Activated B cell treated with CpG ODN at 0.5 μM for 24 hours (primary cell): ENCODE measurements at regions not wholly inside any gene's neighbourhood (a gene's known extent, or its start where the extent isn't known, plus 50 kb on each side); places are given as distances from the start of the nearest gene placed in this dataset.

ENCODE experiments used
- ATAC-seq: fragments of 200-7000 bp; cut with Tn5 transposase; one replicate; pipeline ENCODE4 v1.10.0; 2021; ENCODE audit warnings: low read depth, mild to moderate bottlenecking, moderate library complexity
- CTCF ChIA-PET: fragments of 350-600 bp; sonication (Branson Sonifier 250); formaldehyde crosslinking; loops from one replicate; lab custom pipeline; 2021; ENCODE audit warnings: antibody characterized with exemption; lab: Charles Lee
- POLR2A ChIA-PET: fragments of 350-600 bp; sonication (Branson Sonifier 250); formaldehyde crosslinking; loops from one replicate; lab custom pipeline; 2021; ENCODE audit warnings: antibody characterized with exemption; lab: Charles Lee
- DNase-seq: peaks from one replicate; pipeline ENCODE4 v3.0.0; 2022
- H3K27ac Mint-ChIP-seq: one replicate; pipeline ENCODE4 v1.8.0; 2020; ENCODE audit warnings: mixed read lengths
- H3K27me3 Mint-ChIP-seq: one replicate; pipeline ENCODE4 v1.8.0; 2021; ENCODE audit warnings: mixed read lengths
- H3K36me3 Mint-ChIP-seq: one replicate; pipeline ENCODE4 v1.8.0; 2021; ENCODE audit warnings: low read depth, mixed read lengths
- H3K4me1 Mint-ChIP-seq: one replicate; pipeline ENCODE4 v1.8.0; 2021; ENCODE audit warnings: mixed read lengths
- H3K4me3 Mint-ChIP-seq: one replicate; pipeline ENCODE4 v1.8.0; 2020; ENCODE audit warnings: mild to moderate bottlenecking, mixed read lengths
- H3K9me3 Mint-ChIP-seq: one replicate; pipeline ENCODE4 v1.8.0; 2020; ENCODE audit warnings: mixed read lengths
- CTCF ChIP-seq: fragments of 200-600 bp; IDR thresholded peaks from one replicate; pipeline ENCODE4 v1.8.0; 2022; ENCODE audit warnings: antibody characterized with exemption, mild to moderate bottlenecking
- intact Hi-C: fragments of 100-400 bp; cut with micrococcal nuclease; formaldehyde crosslinking; loops from one replicate; pipeline ENCODE4 v1.15.1; 2024

GRCh38 chr1:112242470-112242869 lies 153.5 kb upstream of the CTTNBP2NL start:
- ChIA-PET POLR2A (no interaction called here), CTCF (no interaction called here)
- Mint-ChIP-seq H3K27ac (no peak overlapping the region), H3K9me3 (no peaks in the 10 kb centered on the region), H3K4me1 (no peaks in the 10 kb centered on the region), H3K27me3 (peaks cover 14% of the 10 kb centered on the region), H3K4me3 (no peak overlapping the region), H3K36me3 (no peaks in the 10 kb centered on the region)
- intact Hi-C loops, result no loop called here
- no peak for ATAC-seq
- DNase-seq, result no peak
- no peak for TF ChIP-seq CTCF

- no peak for DNase-seq
- TF ChIP-seq CTCF, result no peak
- H3K27me3 Mint-ChIP-seq, result peaks cover 9% of the 10 kb centered on the region
- ChIA-PET POLR2A (interaction anchor here (0.6 kb wide), 1 partner anchor 167 kb away, joined by 3 read pairs; no protein-coding TSS in a partner anchor), CTCF (no interaction called here)
- H3K4me3 Mint-ChIP-seq, result no peak overlapping the region
- no peak for ATAC-seq
- H3K36me3 Mint-ChIP-seq, result no peaks in the 10 kb centered on the region
- no peak overlapping the region for H3K27ac Mint-ChIP-seq
- no peaks in the 10 kb centered on the region for H3K4me1 Mint-ChIP-seq
- no peaks in the 10 kb centered on the region for H3K9me3 Mint-ChIP-seq
- intact Hi-C loops, result no loop called here
Measured at GRCh38 chr1:112244131-112244530, 151.9 kb upstream of the CTTNBP2NL start.

DNA sequence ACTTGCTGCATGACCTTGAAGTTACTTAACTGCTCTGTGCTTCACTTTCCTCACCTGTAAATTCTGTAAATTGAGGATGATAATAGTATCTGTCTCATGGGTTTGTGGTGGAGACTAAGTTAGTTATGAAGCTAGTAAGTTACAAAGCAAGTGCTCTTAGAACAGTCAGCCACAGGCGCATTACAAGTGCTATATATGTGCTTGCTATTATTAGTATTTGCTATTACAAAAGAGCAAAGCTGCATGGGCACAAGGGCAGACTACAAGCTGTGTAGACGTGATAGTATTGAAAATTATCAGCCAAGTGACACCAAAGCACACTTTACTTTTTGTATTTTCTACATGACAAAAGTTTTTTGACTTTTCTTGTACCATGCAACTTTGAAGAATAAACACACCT lies 150.9 kb upstream of the CTTNBP2NL start:
- ChIA-PET POLR2A (no interaction called here), CTCF (no interaction called here)
- no peak for TF ChIP-seq CTCF
- no peaks in the 10 kb centered on the region for H3K9me3 Mint-ChIP-seq
- H3K27ac Mint-ChIP-seq, result no peak overlapping the region
- intact Hi-C loops, result no loop called here
- no peak for ATAC-seq
- no peaks in the 10 kb centered on the region for H3K36me3 Mint-ChIP-seq
- H3K27me3 Mint-ChIP-seq, result peaks cover 7% of the 10 kb centered on the region
- H3K4me1 Mint-ChIP-seq, result no peaks in the 10 kb centered on the region
- DNase-seq, result no peak
- no peak overlapping the region for H3K4me3 Mint-ChIP-seq

DNA sequence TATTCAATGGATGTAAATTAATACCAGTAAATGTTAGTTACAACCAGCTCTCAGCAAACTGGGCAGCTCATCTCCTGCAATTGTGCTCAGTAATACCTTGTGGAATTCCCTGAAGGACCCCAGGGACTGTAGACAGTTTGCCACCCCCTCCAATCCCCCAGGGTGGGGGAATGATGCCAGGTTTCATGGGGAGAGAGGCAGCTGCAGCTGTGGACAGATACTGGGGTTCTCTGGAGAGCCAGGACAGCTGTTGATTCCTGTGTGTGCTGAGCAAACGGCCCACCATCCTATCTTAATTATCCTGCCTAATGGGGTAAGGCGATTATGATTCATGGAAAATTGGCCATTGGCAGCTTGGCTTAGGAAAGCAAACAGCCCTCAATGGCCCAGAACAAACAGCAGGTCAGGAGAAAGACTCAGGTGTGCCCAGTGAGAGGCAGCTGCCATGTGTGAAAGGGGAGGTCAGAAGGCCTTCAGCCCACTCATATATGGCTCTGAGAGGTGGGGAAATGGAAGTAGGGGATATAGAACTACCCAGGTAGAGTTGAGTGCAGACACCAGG lies 148.9 kb upstream of the CTTNBP2NL start:
- H3K9me3 Mint-ChIP-seq, result no peaks in the 10 kb centered on the region
- H3K4me3 Mint-ChIP-seq, result no peak overlapping the region
- ChIA-PET CTCF (no interaction called here), POLR2A (no interaction called here)
- intact Hi-C loops, result no loop called here
- peaks cover 7% of the 10 kb centered on the region for H3K27me3 Mint-ChIP-seq
- no peak for DNase-seq
- no peak for TF ChIP-seq CTCF
- ATAC-seq, result no peak
- no peak overlapping the region for H3K27ac Mint-ChIP-seq
- H3K4me1 Mint-ChIP-seq, result no peaks in the 10 kb centered on the region
- H3K36me3 Mint-ChIP-seq, result no peaks in the 10 kb centered on the region

DNA sequence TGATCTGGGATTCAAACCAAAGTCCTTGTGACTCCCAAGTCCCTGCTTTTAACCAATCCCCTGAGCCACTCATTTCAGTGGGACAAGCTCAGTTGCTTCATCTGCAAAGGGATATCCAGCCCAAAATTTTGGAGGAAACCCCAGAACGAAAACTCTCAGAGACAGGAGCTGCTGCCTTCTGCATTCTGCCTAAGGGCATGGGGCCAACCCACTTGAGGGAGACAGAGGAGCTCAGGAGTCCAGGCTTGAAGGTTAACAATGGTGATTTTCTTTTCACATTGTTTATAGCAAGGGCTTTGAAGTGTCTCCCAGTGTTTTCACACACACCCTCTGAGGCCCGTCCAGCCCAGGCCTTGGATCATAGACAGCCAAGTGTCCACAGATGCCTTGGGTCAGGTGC lies 148.1 kb upstream of the CTTNBP2NL start:
- DNase-seq (no peak), ATAC-seq (no peak)
- Mint-ChIP-seq H3K36me3 (no peaks in the 10 kb centered on the region), H3K4me1 (no peaks in the 10 kb centered on the region), H3K27ac (no peak overlapping the region), H3K4me3 (no peak overlapping the region), H3K27me3 (peaks cover 10% of the 10 kb centered on the region), H3K9me3 (no peaks in the 10 kb centered on the region)
- no peak for TF ChIP-seq CTCF
- ChIA-PET POLR2A (interaction anchor here (0.8 kb wide), 1 partner anchor 287 kb away, joined by 3 read pairs; no protein-coding TSS in a partner anchor), CTCF (no interaction called here)
- intact Hi-C loops, result no loop called here
